ENCODE measurements at regions not wholly inside any gene's neighbourhood (a gene's known extent, or its start where the extent isn't known, plus 50 kb on each side); places are given as distances from the start of the nearest gene placed in this dataset.
A peak's percentile ranks its signal among the peaks of the same experiment; 100 is the strongest.
"Not testable (repeated sequence)": the region's sequence is repeated elsewhere in the genome, so short reads cannot be mapped to it uniquely, and the experiment has no call there.

GRCh38 chr7:12493407-12493806, 77.1 kb upstream of the SCIN start:
- DNase-seq = no peak
- Histone ChIP-seq H3K36me3 (ENCODE audit: low read depth, missing control alignments) (no peaks in the 10 kb centered on the region), H3K4me3 (no peak overlapping the region), H3K27me3 (no peaks in the 10 kb centered on the region), H3K27ac (no peak overlapping the region), H3K4me1 (no peaks in the 10 kb centered on the region), H3K9me3 (no peaks in the 10 kb centered on the region)
- TF ChIP-seq CTCF (IDR thresholded peaks at IDR 0.05) = no peak
- TF ChIP-seq POLR2A (IDR thresholded peaks at IDR 0.05) = no peak
- intact Hi-C loops (cut with DNase I; ENCODE audit: low total_unique reads) = no loop called here
- 32 to 42% methylated on average over 1 of the region's 1 CpG for WGBS, 2 donors

DNA sequence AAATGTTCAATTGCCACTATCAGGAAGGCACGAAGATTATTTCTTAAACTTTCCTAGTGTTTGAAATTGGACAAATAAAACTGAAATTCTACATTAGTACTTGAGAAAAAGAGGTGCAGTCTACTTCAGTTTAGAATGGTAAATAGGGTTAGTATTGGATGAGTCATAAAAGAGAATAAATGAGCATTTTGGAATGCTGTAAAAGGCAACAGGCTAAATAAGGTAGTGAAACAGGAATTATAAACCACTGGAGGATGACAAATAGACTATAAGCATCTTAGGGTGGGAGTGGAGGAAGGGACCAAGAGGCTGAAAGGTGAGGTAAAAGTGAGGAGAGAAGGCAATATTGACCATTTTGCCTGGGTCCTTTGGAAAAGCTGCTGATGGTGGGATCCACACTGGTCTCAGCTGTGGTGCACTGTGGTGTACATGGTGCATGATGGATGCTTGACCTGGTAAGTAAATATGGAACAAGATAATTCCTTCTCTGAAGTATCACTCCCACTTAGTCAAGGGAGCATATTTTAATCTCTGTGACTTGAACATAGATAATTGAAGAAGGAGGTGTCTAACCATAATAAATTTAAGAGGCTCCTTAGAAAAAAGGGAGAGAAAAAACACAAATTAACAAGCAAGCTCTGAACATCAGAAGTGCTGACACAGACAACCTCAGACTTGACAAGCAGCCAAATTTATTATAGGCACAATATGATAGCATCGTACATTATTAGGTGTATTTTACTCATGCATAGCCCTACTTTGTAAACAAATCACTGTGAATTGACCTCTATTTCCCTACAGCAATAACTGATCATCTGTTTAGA, 76.4 kb upstream of the SCIN start:
- no peak for TF ChIP-seq POLR2A (IDR thresholded peaks at IDR 0.05)
- no peak for TF ChIP-seq CTCF (IDR thresholded peaks at IDR 0.05)
- intact Hi-C loops (cut with DNase I; ENCODE audit: low total_unique reads) = no loop called here
- no peak overlapping the region for H3K27ac ChIP-seq
- no peak overlapping the region for H3K4me3 ChIP-seq
- no peaks in the 10 kb centered on the region for H3K9me3 ChIP-seq
- DNase-seq = no peak
- no peaks in the 10 kb centered on the region for H3K36me3 ChIP-seq (ENCODE audit: low read depth, missing control alignments)
- H3K27me3 ChIP-seq = no peaks in the 10 kb centered on the region
- no peaks in the 10 kb centered on the region for H3K4me1 ChIP-seq
- 77 to 79% methylated on average over 2 of the region's 2 CpGs for WGBS, 2 donors

GRCh38 chr7:12494687-12495024, 75.9 kb upstream of the SCIN start:
- TF ChIP-seq CTCF (IDR thresholded peaks at IDR 0.05) (no peak), POLR2A (IDR thresholded peaks at IDR 0.05) (no peak)
- H3K4me1 ChIP-seq = no peaks in the 10 kb centered on the region
- no peak for DNase-seq
- intact Hi-C loops (cut with DNase I; ENCODE audit: low total_unique reads) = no loop called here
- no peaks in the 10 kb centered on the region for H3K36me3 ChIP-seq (ENCODE audit: low read depth, missing control alignments)
- no peak overlapping the region for H3K4me3 ChIP-seq
- no peak overlapping the region for H3K27ac ChIP-seq
- H3K9me3 ChIP-seq = no peaks in the 10 kb centered on the region
- 91 to 92% methylated on average over 3 of the region's 3 CpGs for WGBS, 2 donors
- no peaks in the 10 kb centered on the region for H3K27me3 ChIP-seq

DNA sequence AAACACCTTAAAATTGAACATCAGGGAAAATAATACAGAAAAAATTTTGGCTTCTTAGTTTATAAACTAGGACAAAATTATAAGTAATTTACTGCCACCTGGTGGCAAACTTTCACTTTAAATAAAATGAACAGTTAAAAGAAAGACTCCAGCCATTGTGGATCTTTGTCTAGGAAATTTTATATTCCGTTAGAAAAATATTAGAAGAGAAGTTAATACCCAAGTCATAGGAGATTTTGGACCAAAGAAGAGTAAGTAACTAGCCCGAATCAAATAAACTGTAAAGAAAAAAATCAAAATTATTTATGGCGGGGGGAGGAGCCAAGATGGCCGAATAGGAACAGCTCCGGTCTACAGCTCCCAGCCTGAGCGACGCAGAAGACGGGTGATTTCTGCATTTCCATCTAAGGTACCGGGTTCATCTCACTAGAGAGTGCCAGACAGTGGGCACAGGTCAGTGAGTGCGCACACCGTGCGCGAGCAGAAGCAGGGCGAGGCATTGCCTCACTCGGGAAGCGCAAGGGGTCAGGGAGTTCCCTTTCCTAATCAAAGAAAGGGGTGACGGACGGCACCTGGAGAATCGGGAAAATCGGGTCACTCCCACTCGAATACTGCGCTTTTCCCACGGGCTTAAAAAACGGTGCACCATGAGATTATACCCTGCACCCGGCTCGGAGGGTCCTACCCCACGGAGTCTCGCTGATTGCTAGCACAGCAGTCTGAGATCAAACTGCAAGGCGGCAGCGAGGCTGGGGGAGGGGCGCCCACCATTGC, 73.4 kb upstream of the SCIN start:
- DNase-seq; H3K27ac ChIP-seq; H3K27me3 ChIP-seq; H3K4me3 ChIP-seq; intact Hi-C loops (cut with DNase I; ENCODE audit: low total_unique reads); H3K36me3 ChIP-seq (ENCODE audit: low read depth, missing control alignments); H3K9me3 ChIP-seq; H3K4me1 ChIP-seq: not testable (repeated sequence)
- peak in 1 of 3 experiments; percentile 61 for TF ChIP-seq CTCF (IDR thresholded peaks at IDR 0.05)
- WGBS, 2 donors = 66 to 75% methylated on average over 19 to 21 of the region's 31 CpGs
